ENCODE measurements at regions not wholly inside any gene's neighbourhood (a gene's known extent, or its start where the extent isn't known, plus 50 kb on each side); places are given as distances from the start of the nearest gene placed in this dataset.

DNA sequence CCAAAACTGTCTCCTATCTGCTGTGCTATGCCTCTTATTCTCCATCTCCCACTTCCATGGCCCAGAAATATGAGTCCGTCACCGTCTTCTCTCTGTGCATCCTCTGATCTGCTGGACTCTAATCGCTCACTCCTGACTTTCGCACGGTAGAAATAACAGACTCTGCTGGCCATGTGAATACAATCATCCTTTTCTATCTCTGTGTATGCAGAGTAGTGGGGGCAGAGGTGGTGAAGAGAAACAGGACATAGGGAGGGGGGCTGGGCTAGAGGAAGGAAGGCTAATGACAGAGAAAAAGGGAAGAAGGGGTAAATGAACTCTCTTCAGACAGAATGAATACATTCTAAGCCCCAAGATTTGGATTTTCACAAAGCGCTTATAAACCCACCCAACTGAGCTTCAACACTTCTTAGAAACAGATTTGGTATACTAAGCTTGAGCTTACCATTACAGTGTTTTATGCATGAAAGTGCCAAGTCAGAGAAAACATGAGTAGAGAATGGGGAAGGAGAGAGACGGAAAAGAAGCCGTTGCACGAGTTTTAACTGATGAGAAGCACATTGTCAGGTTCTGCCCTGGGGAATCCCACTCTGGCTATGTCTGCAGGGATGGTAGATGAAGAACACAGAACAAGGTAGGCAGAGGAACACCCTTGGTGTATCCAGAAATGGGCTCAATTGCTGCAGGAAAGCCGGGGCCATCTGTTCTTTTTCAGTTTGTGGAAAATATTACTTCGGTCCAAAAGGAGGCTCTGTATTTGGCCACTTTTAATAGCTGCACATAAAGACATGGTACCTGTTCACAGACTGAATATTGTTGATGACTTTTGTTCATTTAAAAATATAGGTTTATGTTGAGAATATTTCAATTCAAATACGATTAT, 324.7 kb downstream of the ETS1 start:
- no peak for TF ChIP-seq CTCF (IDR thresholded peaks at IDR 0.05; ENCODE audit: extremely low read depth in 1 of 2, insufficient read depth in 1 of 2, low read depth in 1 of 2, low read length in 2 of 2)
- TF ChIP-seq POLR2A (IDR thresholded peaks at IDR 0.05; ENCODE audit: low read depth, low read length): no peak
- no peak for TF ChIP-seq EZH2 (IDR thresholded peaks at IDR 0.05; ENCODE audit: borderline replicate concordance, low read depth, low read length, severe bottlenecking)
- no peak for TF ChIP-seq POLR2AphosphoS5 (IDR thresholded peaks at IDR 0.05; ENCODE audit: insufficient read depth, low read depth, low read length)
- TF ChIP-seq JUN (IDR thresholded peaks at IDR 0.05; ENCODE audit: borderline replicate concordance, insufficient read depth, insufficient read length, low read depth): no peak
- TF ChIP-seq, protein P1, sequence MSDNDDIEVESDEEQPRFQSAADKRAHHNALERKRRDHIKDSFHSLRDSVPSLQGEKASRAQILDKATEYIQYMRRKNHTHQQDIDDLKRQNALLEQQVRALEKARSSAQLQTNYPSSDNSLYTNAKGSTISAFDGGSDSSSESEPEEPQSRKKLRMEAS (IDR thresholded peaks at IDR 0.05; ENCODE audit: insufficient read depth, insufficient read length): no peak
- TF ChIP-seq FOS (IDR thresholded peaks at IDR 0.05; ENCODE audit: borderline replicate concordance, insufficient read depth, low read length): no peak

Data from endothelial cell of umbilical vein (primary cell).